GM18505 (cell line): ENCODE measurements at regions not wholly inside any gene's neighbourhood (a gene's known extent, or its start where the extent isn't known, plus 50 kb on each side); places are given as distances from the start of the nearest gene placed in this dataset.

Source experiments
- ATAC-seq: cut with Tn5 transposase; IDR thresholded peaks from one replicate; pipeline ENCODE4 v1.9.1; 2021; ENCODE audit not compliant: unreplicated experiment
- POLR2A ChIP-seq: IDR thresholded peaks from 4 replicates; pipeline ENCODE4 v1.6.1; 2011; ENCODE audit warnings: borderline replicate concordance; ENCODE audit not compliant: insufficient read depth, insufficient read length; ENCODE audit errors: extremely low read depth

GRCh38 chr4:149296503-149296902 lies 519.1 kb downstream of the IQCM start:
- no peak for TF ChIP-seq POLR2A
- ATAC-seq: no peak

DNA sequence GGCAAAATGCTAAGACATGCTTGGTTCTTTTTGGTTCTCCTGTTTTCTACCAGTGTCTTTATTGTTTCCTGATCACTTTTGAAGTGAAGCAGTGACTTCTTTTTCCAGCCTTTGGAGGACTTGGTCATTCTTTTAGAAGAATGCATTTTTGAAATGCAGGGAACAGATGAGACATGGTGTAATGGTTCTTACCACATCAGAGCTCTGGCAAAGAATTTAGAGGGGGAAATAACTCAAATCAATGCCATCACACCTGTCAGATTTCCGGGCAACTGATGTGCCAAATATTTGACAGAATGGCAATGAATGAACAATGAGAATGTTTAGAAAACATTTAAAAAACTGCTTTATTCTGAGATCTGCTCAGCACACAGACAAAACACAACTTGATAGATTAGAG lies 519.6 kb downstream of the IQCM start:
- no peak for ATAC-seq
- no peak for TF ChIP-seq POLR2A

DNA sequence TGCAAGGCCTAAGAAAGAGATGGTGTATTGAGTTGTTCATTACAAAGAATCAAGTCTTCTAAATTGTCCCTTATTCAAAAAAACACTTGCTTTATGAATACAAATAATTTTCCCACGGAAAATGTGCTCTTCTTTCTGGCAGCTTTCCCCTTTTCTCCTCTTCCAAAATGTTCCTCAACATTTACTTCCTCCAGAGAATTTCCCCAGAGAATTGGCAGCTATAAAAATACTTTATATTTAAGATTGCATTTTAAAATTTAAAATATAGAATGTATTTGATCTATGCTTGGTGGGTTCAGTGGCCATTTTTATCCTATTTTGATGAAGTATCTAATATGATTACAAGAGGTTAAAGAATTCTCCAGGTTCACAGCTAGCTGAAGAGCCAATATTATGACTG lies 521.0 kb downstream of the IQCM start:
- no peak for TF ChIP-seq POLR2A
- no peak for ATAC-seq

DNA sequence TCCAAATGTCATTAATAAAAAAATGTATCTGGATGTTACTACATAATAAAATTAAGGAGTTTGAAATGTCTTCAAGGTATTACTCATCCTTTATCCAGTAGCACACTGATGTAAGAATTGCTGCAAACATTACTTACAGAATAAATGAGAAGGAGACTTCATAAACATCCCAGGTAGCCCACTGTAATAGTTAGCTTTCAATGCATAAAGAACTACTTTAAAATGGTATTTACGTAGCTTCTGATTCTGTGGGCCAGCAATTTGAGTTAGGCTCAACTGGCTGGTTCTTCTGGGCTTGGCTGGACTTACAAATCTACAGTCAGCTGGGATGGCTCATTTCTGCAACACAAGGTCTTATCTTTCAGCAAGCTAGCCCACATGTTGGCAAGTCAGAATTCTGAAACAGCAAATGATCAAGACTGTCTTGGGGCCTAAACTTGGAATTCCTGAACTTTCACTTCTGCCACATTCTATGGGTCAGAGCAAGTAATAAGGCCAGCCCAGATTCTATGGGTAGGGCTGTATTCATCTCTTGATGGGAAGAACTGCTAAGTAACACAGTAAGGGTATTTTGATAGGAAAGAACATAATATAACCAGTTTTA lies 522.5 kb downstream of the IQCM start:
- no peak for ATAC-seq
- TF ChIP-seq POLR2A: no peak

DNA sequence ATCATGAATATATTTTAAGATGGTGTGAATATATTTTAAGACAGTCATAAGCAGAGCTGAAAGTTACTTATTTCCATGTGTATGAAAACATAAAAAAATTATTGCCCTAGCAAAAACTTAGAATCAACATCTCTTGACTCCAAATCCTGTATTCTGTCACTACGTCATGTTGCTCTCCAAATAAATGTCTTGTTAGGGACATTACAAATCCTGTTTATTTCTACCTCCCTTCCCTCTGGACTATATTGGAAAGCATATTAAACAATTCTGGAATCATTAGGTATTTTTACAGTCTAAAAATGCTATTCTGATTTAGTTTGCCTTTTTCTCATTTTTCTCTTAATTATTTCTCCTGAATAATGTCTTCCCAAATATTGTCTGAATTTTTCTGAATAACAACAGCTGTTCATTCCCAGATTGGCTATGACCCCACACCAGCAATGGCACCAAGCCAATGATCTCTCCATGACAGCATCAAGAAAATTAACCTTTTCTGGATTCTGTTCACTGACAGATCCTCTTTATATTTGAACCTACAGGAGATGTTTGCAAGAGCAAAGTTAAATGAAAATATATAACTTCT lies 523.1 kb downstream of the IQCM start:
- TF ChIP-seq POLR2A: no peak
- no peak for ATAC-seq

GRCh38 chr4:149291463-149291862 lies 524.2 kb downstream of the IQCM start:
- no peak for TF ChIP-seq POLR2A

GRCh38 chr4:149280806-149281205 lies 534.8 kb downstream of the IQCM start:
- no peak for TF ChIP-seq POLR2A
- ATAC-seq: no peak

More at GRCh38 chr4:149291463-149291862, 524.2 kb downstream of the IQCM start:
- ATAC-seq: no peak

- no peak for ATAC-seq
- TF ChIP-seq POLR2A: no peak
These were observed 535.9 kb downstream of the IQCM start for GRCh38 chr4:149279776-149280175.

DNA sequence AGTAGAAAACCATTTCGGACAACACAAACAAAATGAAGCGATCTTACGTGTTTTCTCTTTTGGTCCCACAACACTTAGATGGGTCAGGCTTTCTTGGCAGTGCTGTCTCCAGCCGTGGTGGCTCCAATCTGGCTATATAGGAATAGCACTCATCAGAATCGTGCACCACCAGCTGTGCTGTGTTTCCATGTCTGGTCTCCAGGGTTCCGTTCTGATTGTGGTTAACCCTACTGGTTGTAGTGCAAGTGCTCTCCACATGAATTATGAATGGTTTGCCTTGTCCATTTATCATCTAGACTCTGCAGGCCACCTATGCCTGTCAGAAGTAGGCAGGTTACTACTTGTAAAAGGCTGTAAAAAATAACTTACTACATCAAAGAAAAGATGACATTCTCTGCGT lies 536.3 kb downstream of the IQCM start:
- no peak for ATAC-seq
- no peak for TF ChIP-seq POLR2A

GRCh38 chr4:149277705-149278104 lies 537.9 kb downstream of the IQCM start:
- ATAC-seq: no peak

DNA sequence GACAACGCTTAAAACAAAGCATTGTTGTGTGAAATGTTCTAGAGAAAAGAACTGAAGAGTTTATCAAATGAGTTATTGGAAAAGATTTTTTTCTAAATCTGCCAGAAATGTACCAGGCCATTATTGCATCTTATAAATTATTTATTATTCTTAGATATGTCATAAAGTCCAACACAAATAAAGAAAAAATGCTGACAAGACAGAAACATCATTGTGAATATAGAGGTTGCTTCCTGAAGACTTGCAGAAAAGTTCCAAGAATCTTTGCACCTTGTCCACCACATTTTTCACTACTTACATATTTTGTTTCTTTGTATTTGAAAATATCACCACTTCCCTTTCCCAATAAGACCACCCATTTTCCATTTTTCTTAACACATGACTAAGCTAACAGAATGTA lies 545.8 kb downstream of the IQCM start:
- no peak for TF ChIP-seq POLR2A
- no peak for ATAC-seq

More at GRCh38 chr4:149277705-149278104, 537.9 kb downstream of the IQCM start:
- no peak for TF ChIP-seq POLR2A

GRCh38 chr4:149266301-149266700 lies 549.3 kb downstream of the IQCM start:
- no peak for TF ChIP-seq POLR2A
- ATAC-seq: no peak

DNA sequence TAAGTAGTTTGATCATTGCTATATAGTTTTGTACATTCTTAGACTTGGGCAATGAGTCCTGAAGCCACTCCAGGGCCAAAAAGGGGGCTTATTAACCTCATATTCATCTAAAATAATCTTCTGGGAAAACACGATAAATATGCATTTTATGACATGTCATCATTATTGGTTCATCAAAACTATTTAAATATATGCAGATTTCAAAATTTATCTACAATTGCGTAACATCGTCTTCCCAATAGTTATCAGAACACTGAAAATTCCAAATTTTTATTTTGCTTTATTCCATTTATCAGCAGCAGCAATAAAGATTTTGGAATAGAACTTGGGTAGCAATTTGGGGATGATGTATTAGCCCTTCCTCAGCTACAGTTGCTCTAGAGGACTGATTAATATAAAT lies 550.0 kb downstream of the IQCM start:
- ATAC-seq: no peak
- no peak for TF ChIP-seq POLR2A

DNA sequence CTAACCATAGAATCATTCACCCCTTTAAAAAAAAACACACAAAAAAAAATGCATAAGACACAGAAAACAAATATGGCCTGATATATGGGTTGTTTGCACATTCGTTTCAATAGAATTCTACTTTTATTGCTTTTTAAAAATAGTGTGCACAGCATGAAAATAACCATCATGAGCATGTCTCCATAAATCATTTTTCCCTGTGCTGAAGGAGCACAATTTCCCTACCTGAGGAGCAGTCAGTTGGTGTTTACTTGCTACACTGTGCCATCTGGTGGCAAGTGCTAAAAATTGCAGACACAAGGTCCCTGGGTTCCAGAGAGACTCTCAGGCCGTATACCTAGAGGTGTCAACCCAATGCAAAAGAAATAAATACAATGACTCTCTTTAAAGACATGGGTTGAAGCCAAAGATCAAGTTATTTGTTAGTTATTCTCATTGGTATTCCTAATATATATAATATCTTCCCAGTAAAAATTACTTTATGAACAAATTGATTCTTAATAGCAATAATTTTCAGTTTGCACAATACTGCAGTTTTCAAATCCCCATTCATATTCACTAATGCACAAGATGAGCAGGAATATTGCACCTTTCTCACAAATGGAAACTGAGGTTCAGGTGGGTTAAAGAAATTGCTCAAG lies 551.4 kb downstream of the IQCM start:
- peak; percentile 93 for ATAC-seq
- TF ChIP-seq POLR2A: no peak
